ENCODE measurements at regions not wholly inside any gene's neighbourhood (a gene's known extent, or its start where the extent isn't known, plus 50 kb on each side); places are given as distances from the start of the nearest gene placed in this dataset.
"Not testable (repeated sequence)": the region's sequence is repeated elsewhere in the genome, so short reads cannot be mapped to it uniquely, and the experiment has no call there.

GRCh38 chr20:5492937-5493336, 117.9 kb downstream of the GPCPD1 start:
- no peak for DNase-seq

DNA sequence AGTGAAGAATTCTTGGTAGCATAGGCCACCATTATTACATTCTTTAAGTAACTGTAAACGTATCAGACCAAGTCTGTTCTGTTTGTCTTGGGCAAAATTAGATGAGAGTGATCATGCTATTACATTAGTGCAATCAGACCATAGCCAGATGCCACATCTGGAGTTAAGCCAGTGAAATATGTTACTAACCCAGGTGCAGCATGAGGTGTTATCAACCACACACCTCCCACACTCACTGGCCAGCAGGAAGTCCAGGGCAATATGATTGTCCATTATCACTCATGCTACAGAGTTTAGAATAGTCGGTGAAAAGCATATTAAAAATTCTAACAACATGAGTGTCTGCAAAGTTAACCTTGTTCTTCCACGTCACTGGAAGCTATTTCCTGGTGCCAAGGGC, 119.4 kb downstream of the GPCPD1 start:
- DNase-seq = no peak

- DNase-seq = no peak
These were observed 121.2 kb downstream of the GPCPD1 start for GRCh38 chr20:5489601-5490000.

DNA sequence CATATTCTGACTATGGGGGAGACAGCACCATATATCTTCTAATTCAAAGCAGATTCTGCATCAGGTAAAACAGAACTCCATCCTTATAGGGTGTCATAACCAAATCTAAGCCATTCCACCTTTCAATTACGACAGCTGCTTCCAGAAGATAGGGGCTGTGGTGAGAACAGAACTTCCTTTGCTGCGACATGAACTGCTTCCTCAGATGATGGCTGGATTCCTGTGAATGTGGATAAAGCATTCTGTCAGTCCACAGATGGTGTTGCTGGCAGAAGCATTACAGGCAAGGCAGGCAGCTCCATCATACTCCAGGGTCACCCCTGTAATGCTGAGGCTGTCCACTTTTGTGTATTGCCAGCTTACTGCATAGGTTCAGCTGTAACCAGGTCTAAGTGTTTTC, 122.0 kb downstream of the GPCPD1 start:
- DNase-seq = no peak

DNA sequence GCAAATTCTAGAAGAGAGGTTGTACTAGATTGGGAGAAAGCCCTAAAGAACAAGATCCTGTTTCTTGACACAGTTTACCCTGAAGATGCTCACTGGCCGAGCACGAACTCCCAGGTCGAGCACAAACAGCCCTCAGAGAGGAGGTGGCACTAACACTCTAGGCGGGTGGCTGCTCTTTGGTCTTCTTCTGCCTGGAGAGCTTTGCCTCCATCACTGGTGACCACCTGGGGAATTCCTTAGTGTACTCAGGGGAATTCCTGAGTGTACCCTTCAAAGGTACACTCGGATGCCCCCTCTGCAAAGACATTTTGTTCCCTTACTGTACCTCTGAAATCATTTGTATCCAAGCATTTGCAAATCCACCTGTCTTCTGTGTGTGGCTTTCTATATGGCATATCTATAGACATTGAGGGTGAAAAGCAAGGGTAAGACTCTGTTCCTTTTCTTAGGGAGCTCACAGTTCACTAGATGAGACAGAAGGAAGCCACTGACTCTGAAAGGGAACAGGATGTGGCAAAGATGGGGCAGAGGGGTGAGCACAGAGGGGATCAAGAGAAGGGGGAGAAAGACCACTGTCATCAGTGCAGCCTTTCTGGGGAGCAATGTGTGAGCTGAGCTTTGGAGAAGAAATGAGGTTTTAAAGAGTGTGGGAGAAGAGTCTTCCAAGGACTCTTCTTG, 124.3 kb downstream of the GPCPD1 start:
- DNase-seq = no peak

DNA sequence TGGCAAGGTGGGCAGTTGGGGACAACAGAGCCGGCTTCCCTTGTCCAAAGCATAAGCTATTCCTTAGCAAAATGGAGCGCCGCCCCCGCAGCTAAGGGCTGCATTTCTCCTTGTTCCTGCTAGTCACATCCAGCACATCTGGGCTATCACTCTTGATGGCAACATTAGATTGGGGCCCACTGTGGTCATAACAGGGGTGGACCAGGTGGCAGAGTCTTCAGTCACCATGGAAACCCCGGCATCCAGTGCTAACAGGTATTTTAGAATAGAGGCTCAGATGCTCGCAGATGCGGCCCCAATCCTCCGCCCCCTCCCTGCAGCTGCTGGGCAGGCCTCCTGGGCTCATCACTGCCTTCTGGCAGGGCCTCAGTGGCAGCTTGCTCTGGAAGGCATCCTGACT, 125.9 kb downstream of the GPCPD1 start:
- no peak for DNase-seq

GRCh38 chr20:5484346-5484745, 126.5 kb downstream of the GPCPD1 start:
- no peak for DNase-seq

GRCh38 chr20:5482791-5483190, 128.0 kb downstream of the GPCPD1 start:
- DNase-seq = no peak

- no peak for DNase-seq
These were observed 128.9 kb downstream of the GPCPD1 start for GRCh38 chr20:5481872-5482271.

GRCh38 chr20:5480824-5481600, 129.8 kb downstream of the GPCPD1 start:
- no peak for DNase-seq

DNA sequence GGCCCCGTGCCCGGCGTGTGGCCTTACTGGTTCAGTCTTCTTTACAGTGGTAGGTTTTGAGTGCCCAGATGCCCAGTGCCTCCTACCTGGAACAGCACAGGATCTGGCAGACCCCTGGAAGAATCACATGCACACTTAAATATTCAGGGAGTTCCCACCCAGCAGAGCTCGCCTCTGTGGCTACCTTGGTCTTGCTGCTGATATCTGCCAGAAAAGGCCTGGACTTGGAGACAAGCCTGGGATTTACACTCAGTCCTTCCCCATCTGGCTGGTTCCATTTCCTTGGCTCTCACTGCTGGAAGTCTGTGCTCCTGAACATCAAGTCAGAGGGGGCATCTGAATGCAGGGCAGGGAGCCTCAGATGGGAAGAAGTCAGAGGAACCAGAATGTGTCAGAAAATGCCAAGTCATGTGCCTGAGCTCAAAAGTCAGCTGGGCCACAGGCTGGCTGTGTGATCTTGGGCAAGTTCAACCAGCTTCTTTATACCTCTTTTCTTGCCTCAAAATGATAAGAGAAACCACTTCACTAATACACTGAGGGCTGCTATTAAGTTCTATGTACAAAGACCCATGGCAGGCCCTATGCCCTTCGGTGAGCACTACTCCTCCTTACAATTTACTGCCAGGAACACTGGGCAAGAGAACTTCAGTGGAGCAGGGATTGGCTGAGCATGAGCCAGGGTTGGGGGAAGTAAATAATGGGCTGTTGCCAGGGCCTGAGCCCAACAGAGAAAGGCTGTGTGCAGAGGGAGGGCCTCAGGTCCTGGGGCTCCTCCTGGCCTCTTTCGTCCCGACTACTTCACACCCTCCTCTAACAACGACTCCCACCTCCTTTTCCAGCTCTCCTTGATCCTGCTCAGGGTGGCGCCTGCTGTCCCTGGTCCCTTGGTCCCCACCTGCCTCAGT, 135.9 kb downstream of the GPCPD1 start:
- no peak for DNase-seq

DNA sequence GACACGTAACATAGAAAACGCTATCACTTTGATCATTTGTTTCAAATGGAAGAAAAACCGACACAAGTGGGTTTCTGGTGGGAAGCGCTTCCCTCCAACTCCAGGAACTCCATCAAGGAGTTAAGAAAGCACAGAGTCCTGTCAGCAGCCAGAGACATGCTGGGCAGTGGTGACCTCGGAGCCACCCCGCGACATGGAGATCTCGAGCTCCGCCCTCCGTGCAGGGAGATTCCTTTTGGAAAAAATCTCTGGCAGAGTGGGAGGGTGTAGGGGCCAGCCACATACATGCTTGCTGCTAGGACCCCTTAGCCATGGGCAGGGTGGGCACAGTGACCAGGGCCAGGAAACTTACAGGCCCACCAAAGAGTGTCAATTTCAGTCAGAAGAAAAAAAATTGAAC, 138.9 kb downstream of the GPCPD1 start:
- not testable (repeated sequence) for DNase-seq

- no peak for DNase-seq
These were observed 139.4 kb downstream of the GPCPD1 start for GRCh38 chr20:5471368-5471767.

DNA sequence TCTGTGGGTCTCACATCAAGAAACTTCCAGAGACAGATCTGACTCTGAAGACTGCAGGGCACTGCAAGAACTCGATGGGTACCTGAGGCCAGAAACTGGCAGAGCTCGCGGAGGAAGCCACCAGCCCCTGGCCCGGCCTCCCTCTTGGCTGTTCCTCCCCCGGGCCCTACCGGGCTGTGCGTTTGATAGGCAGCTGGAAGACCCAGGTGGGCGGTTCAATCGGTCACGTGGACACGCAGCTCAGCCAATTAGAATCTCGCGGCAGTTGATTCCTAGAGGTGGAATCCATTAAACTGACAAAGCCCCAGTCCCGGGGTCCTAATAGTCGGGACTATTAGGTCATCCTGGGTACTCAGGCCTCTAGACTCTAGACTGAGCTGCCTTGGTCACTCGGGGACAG, 139.9 kb downstream of the GPCPD1 start:
- no peak for DNase-seq

DNA sequence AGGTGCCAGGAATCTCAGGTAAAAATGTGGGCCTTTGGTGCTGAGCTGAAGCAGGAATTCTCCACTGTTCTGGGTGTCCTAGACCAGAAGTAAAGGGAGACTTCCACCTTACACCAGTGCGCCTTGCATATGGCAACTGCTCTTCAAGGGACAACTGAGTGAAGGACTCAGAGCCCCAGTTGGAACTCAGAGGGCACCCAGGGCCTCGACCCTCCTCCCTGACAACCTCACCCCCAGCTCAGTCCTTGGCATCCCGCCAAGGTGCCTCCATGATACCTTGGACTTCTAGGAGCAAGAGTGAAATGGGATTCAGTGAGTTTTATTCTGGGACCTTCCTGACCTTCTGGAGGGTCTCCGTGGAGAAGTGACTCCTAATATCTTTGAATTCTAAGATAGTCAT, 140.3 kb downstream of the GPCPD1 start:
- DNase-seq = no peak

GRCh38 chr20:5469111-5469510, 141.7 kb downstream of the GPCPD1 start:
- no peak for DNase-seq

DNA sequence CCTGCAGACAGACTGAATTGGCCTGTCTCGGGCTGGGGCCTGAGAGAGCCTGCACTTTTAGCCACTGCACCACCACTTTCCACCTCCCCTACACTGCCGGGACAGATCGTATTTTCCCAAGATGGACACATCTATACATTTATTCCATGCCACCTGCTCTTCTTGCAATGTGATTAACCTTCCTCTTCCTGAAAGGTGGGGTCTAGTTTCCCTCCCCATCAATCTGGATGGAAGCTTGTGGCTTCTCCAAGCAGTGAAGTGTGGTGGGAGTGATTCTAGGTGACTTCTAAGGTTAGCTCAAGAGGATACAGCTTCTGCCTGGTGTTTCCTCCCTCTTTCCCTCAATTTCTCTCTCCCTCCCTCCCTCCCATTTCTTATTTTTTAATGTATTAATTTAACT, 143.7 kb downstream of the GPCPD1 start:
- DNase-seq = peak; percentile 37

DNA sequence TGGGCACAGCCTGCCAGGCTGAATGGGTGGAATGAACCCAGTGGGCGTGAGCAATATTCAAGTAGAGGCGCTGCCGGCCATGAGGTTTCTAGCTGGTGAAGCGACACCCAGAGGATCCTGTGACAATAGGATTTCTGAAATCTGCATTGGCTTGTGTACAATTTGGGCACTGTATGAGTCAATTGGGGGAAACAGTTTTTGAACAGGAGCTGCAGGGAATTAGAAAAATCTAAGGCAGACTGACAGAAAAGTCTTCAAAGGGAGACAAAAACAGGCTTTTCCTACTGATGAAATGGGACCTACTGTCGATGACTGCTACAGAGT, 145.2 kb downstream of the GPCPD1 start:
- DNase-seq = no peak

DNA sequence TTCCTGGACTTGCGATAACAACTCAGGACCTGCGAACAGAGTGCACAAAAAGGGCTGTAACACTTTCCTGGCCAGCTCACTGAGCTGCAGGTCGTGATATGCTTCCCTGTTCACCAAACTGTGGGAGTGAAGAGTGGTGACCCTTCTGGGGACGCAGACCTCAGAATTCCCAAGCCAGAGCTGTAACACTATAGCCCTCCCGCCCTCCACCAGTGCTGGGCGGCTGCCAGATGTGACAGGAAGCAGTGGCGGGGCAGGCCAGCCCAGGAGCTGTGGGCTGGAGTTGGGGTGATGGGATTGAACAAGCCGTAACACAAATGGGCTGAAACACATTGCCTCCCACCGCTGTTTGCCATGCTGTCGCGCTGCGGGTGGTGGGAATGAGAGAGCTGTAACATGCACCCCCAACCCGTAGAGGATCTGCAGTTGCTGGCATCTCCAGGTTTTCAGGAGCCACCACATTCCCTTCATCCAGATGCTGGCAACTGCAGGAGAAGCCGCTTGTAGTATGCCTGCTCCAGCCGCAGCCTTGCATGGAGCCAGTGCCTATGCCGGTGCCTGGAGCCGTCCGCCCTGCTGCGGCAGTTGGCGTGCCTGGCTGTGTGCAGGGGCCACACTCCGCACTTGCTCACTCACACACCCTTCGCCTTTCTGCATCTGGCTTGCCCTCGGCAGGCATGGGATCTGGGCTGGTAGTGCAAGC, 145.8 kb downstream of the GPCPD1 start:
- peak; percentile 42 for DNase-seq

DNA sequence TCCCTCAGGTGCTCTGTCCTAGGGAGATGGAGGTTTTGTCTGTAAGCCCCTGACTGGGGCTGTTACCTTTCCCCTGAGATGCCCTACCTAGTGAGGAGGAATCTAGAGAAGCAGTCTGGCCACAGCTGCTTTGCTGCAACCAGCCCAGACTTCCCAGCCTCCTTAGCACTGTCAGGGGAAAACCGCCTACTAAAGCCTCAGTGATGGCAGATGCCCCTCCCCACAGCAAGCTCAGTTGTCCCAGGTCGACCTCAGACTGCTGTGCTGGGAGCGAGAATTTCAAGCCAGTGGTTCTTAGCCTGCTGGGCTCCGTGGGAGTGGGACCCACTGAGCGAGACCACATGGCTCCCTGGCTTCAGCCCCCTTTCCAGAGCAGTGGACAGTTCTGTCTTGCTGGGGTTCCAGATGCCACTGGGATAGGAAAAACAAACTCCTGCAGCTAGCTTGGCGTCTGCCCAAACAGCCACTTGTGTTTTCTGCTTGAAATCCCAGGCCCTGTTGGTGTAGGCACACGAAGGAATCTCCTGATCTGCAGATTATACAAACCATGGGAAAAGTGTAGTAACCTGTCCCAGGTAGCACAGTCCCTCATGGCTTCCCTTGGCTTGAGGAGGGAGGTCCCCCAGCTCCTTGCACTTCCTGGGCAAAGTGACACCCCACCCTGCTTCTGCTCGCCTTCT, 146.4 kb upstream of the PROKR2 start:
- no peak for DNase-seq

DNA sequence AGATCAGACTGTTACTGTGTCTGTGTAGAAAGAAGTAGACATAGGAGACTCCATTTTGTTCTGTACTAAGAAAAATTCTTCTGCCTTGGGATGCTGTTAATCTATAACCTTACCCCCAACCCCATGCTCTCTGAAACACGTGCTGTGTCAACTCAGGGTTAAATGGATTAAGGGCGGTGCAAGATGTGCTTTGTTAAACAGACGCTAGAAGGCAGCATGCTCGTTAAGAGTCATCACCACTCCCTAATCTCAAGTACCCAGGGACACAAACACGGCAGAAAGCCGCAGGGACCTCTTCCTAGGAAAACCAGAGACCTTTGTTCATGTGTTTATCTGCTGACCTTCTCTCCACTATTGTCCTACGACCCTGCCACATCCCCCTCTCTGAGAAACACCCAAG, 137.0 kb upstream of the PROKR2 start:
- not testable (repeated sequence) for DNase-seq

GRCh38 chr20:5453316-5453715, 136.6 kb upstream of the PROKR2 start:
- not testable (repeated sequence) for DNase-seq

Measured in left kidney (tissue), 1 donor.